Endothelial cell of hepatic sinusoid (primary cell): ENCODE measurements at regions not wholly inside any gene's neighbourhood (a gene's known extent, or its start where the extent isn't known, plus 50 kb on each side); places are given as distances from the start of the nearest gene placed in this dataset.
"Not testable (repeated sequence)": the region's sequence is repeated elsewhere in the genome, so short reads cannot be mapped to it uniquely, and the experiment has no call there.

Experiments used
- in situ Hi-C: cut with HindIII; loops from 2 replicates; pipeline ENCODE4 v1.10.0; 2017; ENCODE audit warnings: low sequenced_read_pairs

DNA sequence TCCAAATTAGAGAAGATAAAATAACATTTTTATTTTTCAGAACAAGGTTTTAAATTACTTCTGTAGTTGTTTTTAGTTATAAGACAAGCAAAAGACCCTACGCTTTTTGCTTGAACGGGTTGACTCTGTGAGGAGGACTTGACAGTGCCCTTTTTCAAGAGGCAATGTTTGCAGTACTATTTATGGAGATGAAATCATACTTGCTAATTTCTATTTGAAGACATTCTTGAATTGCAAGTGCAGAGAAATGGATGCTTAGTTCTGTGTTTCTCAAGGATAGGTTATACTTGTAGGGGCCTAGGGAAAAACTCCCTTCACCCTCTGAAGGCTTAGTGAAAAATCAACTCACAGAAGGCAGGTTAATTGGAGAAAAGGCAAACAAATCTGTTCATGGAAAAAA lies 1229.5 kb downstream of the REEP3 start:
- in situ Hi-C loops = no loop called here

DNA sequence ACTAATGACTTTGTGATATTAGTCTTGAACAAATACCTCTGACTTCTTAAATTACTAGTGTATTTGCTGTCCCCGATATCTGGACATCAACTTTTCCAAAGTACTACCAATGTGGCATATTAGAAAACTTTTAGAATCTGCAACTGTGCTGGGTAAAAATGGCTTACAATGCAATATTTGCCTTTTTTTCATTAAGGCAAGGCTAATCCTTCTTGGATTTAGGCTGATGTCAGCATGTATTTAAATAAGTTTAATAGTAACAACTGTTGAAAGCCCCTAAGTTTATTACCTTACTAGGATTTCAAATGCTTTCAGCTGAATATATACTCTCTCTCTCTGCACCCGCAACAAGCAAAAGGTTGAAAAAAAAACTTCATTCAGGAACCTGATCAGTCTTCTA lies 1232.3 kb downstream of the REEP3 start:
- in situ Hi-C loops = no loop called here

- in situ Hi-C loops = no loop called here
These were observed 1239.2 kb downstream of the REEP3 start for GRCh38 chr10:64760371-64760770.

DNA sequence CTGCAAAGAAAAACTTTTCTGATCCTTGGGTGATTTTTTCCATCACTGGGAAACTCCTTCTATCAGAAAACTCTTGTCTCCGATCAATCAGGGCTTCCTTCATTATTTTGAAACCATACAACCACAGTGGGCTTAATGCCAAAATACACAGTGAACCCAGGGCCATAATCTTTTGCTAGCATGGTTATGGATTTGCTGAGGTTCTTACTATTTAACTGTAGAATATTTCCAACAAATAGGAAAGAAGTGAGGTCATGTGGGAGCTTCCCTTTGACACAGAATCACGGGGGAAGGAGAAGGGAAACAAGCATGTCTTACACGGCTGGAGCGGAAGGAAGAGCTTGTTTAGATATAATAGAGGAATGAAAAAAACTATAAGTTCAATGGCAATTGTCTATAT lies 1241.7 kb downstream of the REEP3 start:
- in situ Hi-C loops = no loop called here

GRCh38 chr10:64765498-64765897 lies 1244.3 kb downstream of the REEP3 start:
- in situ Hi-C loops = no loop called here

GRCh38 chr10:64771253-64772050 lies 1250.3 kb downstream of the REEP3 start:
- in situ Hi-C loops = no loop called here

DNA sequence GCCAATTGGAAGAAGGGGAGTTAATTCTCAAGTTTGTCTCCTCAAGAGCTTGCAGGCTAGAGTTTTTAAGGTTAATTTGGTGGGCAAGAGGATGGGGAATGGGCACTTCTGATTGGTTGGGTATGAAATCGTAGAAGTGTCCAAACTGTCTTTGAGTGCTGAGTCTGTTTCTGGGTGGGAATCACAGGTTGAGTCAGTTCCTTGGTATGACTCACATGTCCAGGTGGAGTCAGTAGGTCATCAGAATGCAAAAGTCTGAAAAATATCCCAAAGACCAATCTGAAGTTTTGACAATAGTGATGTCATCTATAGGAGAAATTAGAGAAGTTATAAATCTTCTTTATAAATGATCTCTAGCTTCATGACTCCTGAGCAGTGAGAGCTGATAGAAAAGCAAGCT lies 1252.2 kb downstream of the REEP3 start:
- in situ Hi-C loops = no loop called here

DNA sequence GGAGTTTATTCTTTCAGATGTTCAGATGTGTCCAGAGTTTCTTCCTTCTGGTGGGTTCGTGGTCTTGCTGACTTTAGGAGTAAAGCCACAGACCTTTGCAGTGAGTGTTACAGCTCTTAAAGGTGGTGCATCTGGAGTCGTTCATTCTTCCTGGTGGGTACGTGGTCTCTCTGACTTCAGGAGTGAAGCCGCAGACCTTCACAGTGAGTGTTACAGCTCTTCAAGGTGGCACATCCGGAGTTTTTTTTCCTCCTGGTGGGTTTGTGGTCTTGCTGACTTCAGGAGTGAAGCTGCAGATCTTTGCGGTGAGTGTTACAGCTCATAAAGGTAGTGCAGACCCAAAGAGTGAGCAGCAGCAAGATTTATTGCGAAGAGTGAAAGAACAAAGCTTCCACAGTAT lies 1263.2 kb downstream of the REEP3 start:
- in situ Hi-C loops = not testable (repeated sequence)

GRCh38 chr10:64785816-64786215 lies 1264.6 kb downstream of the REEP3 start:
- in situ Hi-C loops = no loop called here

- in situ Hi-C loops = no loop called here
These were observed 1265.8 kb downstream of the REEP3 start for GRCh38 chr10:64786989-64787388.

DNA sequence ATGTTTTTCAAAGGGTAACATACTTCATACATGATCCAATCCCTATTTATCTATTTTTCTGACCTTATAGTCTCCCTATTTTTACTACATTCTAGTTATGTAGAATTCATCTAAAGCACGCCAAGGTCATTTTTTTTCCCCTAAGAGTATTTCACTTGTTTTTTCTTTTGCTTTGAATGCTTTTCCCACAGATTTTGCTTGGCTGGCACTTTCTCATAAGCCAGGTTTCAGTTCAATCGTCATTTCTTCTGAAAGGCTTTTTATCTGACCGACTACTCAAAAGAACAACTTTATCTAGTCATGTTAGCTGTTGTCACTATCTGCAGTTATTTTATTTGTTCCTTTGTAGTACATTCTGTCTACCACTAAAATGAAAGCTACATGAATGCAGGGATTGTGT lies 1274.6 kb downstream of the REEP3 start:
- in situ Hi-C loops = no loop called here

- in situ Hi-C loops = no loop called here
These were observed 1277.1 kb downstream of the REEP3 start for GRCh38 chr10:64798297-64798696.

DNA sequence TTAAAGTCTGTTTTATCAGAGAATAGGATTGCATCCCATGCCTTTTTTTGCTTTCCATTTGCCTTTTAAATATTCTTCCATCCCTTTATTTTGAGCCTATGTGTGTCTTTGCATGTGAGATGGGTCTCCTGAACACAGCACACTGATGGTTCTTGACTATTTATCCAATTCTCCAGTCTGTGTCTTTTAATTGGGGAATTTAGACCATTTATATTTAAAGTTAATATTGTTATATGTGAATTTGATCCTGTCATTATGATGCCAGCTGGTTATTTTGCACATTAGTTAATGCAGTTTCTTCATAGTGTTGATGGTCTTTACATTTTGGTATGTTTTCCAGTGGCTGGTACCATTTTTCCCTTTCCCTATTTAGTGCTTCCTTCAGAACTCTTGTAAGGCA lies 1287.0 kb downstream of the REEP3 start:
- in situ Hi-C loops = not testable (repeated sequence)

GRCh38 chr10:64810046-64810445 lies 1288.8 kb downstream of the REEP3 start:
- in situ Hi-C loops = not testable (repeated sequence)

- in situ Hi-C loops = no loop called here
These were observed 1292.2 kb downstream of the REEP3 start for GRCh38 chr10:64813391-64813790.

- in situ Hi-C loops = no loop called here
These were observed 1293.0 kb downstream of the REEP3 start for GRCh38 chr10:64814201-64814600.

DNA sequence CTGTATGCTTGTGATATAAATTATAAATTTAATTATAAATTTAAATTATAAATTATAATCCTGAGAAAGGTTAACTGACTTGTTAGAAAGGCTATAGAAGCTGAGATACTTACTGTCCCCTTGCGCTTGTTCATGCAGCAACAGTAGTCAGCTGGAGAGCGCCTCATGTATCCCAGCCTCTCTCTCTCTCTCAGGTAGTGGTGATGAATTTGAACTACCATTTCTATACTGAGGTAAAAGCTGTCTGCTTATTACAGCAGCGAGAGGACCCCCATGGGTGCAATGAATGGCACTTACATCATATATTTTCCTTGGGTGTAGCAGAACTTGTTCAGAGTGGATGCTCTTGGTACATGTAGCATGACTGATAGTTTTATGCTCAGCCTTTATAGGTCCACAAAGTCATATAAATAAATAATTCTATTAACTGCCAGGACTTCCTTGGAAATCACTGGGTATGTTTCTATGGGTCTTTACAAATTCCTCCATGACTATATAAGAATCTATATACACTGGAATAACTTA lies 1308.7 kb downstream of the REEP3 start:
- in situ Hi-C loops = loop anchor here (5.0 kb wide), 1 partner anchor 67 kb away; no protein-coding TSS in a partner anchor

DNA sequence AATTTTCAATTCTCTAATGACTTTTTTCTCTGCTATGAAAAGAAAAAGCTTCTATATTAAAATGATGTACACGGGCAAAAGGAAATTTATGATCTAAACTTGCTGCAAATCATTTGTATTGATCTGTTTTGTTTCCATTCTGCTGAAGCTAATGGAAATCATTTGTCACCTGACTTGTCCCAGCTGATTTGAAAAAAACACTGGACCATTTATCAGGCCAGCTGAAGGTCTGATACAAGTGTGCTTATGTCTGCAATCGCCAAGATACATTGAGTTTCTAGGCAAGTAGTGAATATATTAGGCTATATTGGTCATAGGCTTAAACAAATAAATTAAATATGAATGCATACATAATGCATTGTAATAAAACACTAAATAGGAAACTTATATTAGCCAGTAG lies 1309.7 kb downstream of the REEP3 start:
- in situ Hi-C loops = no loop called here

DNA sequence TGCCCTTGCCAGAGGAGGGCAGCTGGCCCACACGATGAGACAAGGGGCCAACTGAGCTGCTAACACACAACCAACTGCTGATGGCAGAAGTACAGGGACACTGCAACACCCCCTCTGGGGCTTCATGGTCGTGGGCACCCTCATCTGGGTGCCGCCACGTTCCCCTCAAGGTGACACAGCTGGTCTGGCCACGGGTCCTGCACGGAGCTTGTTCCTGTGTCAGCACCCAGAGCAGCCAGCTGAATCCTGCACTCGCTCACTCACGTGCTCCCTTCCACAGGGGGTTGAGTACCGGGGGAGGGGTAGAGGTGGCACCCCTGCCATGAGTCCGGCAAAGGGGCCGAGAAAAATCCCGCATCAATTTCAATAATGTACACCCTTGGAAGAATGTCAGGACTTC lies 1319.1 kb downstream of the REEP3 start:
- in situ Hi-C loops = no loop called here

- in situ Hi-C loops = no loop called here
These were observed 1325.5 kb downstream of the REEP3 start for GRCh38 chr10:64846700-64847099.

DNA sequence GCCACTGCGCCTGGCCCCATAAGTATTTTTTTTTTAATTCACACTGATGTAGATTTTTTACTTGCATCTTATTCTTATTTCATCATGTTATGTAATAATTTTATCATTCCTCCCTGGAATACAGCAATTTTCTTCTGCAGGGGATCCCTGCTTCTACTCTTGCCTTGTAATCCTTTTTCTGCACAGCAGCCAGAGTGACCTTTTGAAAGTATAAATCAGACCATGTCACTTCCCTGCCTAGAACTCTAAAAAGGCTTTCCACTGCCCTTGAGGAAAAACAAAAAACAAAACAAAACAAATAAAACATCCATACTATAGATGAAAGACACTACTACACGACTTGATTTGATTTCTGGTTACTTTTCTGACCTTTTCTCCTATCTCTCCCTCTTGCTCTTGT lies 1334.7 kb downstream of the REEP3 start:
- in situ Hi-C loops = no loop called here

- in situ Hi-C loops = no loop called here
These were observed 1338.7 kb downstream of the REEP3 start for GRCh38 chr10:64859911-64860310.

GRCh38 chr10:64863836-64864235 lies 1342.6 kb downstream of the REEP3 start:
- in situ Hi-C loops = no loop called here
